ENCODE measurements at regions not wholly inside any gene's neighbourhood (a gene's known extent, or its start where the extent isn't known, plus 50 kb on each side); places are given as distances from the start of the nearest gene placed in this dataset.

DNA sequence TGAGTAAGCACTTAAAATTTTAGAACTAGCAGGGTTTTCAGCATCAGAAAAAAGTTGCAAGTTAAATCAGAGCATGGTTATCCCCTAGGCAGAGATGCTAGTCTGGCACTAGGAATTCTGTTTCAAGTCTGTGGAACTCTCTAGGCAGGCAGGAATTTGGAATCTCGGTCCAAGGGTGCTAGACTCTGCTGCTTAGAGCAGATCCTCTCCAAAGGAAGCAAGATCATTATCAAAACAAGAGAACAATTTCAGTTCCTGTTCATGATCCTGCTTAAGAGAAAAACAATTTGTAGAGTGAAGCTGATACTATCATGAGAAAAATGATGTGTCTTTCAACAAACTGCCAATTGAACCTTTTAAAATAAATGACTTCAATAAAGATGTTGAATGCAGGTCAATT lies 420.7 kb downstream of the KIF4B start:
- H3K56ac ChIP-seq (replicated peaks; ENCODE audit: insufficient read length, low read depth, low read length) = no peak overlapping the region
- H2BK15ac ChIP-seq (ENCODE audit: low read length) = no peak overlapping the region
- no peaks in the 10 kb centered on the region for H3K79me2 ChIP-seq (ENCODE audit: control insufficient read depth in 1 of 2, insufficient read depth in 2 of 2, low read length in 2 of 2)
- H3K9me3 ChIP-seq (ENCODE audit: insufficient read depth in 2 of 2, low read depth in 1 of 2, low read length in 1 of 2) = no peaks in the 10 kb centered on the region
- H3K4ac ChIP-seq (replicated peaks; ENCODE audit: insufficient read length, low read depth, low read length) = no peak overlapping the region
- no peak overlapping the region for H3K4me3 ChIP-seq (ENCODE audit: extremely low read depth in 1 of 4, insufficient read depth in 2 of 4, low read depth in 3 of 4, low read length in 4 of 4)
- no peak overlapping the region for H3K9ac ChIP-seq (replicated peaks in 1 of 4; ENCODE audit: extremely low read depth in 1 of 4, low read depth in 3 of 4, low read length in 3 of 4)
- no peak overlapping the region for H2BK20ac ChIP-seq (ENCODE audit: low read length)
- no peaks in the 10 kb centered on the region for H3K27me3 ChIP-seq (replicated peaks in 1 of 4; ENCODE audit: control insufficient read depth in 3 of 4, extremely low read depth in 1 of 4, insufficient read depth in 3 of 4, low read length in 3 of 4)
- no peak overlapping the region for H3K18ac ChIP-seq (ENCODE audit: extremely low read depth, low read length)
- FAIRE-seq (no peak), DNase-seq (ENCODE audit: low read depth in 1 of 2, low spot score in 2 of 2) (no peak)
- H3K79me1 ChIP-seq (ENCODE audit: low read depth, low read length) = no peaks in the 10 kb centered on the region
- no peak overlapping the region for H3K27ac ChIP-seq (ENCODE audit: low read depth, low read length)
- H4K91ac ChIP-seq (replicated peaks; ENCODE audit: insufficient read length, low read length) = no peak overlapping the region
- H2AFZ ChIP-seq (ENCODE audit: low read length) = no peak overlapping the region
- no peak overlapping the region for H2BK5ac ChIP-seq (ENCODE audit: low read depth, low read length)
- no peaks in the 10 kb centered on the region for H3K23me2 ChIP-seq (ENCODE audit: low read depth, low read length)
- no peak overlapping the region for H2BK12ac ChIP-seq (ENCODE audit: low read depth, low read length)
- 100% methylated on average over 1 of the region's 1 CpG; no CpG with 5 or more reads in 1 of the 2 experiments for WGBS, 2 experiments (ENCODE audit: extremely low coverage in 1 of 2, insufficient coverage in 1 of 2, insufficient read length in 1 of 2, insufficient replicate concordance in 2 of 2, low coverage in 1 of 2, low lambda C conversion rate in 2 of 2, missing lambda C conversion rate in 1 of 2)
- no peak overlapping the region for H2BK120ac ChIP-seq (replicated peaks; ENCODE audit: low read depth, low read length)
- no peak overlapping the region for H3K4me2 ChIP-seq (ENCODE audit: insufficient read depth in 1 of 2, low read depth in 2 of 2, low read length in 2 of 2)
- TF ChIP-seq GTF2F1 (IDR thresholded peaks at IDR 0.05; ENCODE audit: borderline replicate concordance, low read depth, low read length) (no peak), PHF8 (conservative IDR thresholded peaks at IDR 0.05; ENCODE audit: low read depth, low read length) (no peak), CTBP2 (IDR thresholded peaks at IDR 0.05; ENCODE audit: borderline replicate concordance, insufficient read depth, insufficient read length, low read length) (no peak), ZNF274 (IDR thresholded peaks at IDR 0.05; ENCODE audit: borderline replicate concordance, extremely low read depth, low read length) (no peak), MAFK (IDR thresholded peaks at IDR 0.05; ENCODE audit: low read depth, low read length) (no peak), FOSL1 (IDR thresholded peaks at IDR 0.05; ENCODE audit: insufficient read depth, low read depth, low read length) (no peak), SUZ12 (IDR thresholded peaks at IDR 0.05; ENCODE audit: low read length) (no peak), CTCF (IDR thresholded peaks at IDR 0.05; ENCODE audit: control extremely low read depth in 1 of 3, insufficient read depth in 1 of 3, low read depth in 1 of 3, low read length in 3 of 3) (no peak), CHD2 (IDR thresholded peaks at IDR 0.05; ENCODE audit: low read length) (no peak), NRF1 (IDR thresholded peaks at IDR 0.05; ENCODE audit: low read depth, low read length) (no peak)
- TF ChIP-seq, protein P1, sequence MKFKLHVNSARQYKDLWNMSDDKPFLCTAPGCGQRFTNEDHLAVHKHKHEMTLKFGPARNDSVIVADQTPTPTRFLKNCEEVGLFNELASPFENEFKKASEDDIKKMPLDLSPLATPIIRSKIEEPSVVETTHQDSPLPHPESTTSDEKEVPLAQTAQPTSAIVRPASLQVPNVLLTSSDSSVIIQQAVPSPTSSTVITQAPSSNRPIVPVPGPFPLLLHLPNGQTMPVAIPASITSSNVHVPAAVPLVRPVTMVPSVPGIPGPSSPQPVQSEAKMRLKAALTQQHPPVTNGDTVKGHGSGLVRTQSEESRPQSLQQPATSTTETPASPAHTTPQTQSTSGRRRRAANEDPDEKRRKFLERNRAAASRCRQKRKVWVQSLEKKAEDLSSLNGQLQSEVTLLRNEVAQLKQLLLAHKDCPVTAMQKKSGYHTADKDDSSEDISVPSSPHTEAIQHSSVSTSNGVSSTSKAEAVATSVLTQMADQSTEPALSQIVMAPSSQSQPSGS (IDR thresholded peaks at IDR 0.05; ENCODE audit: low read length) = no peak
- ChIA-PET POLR2A (ENCODE audit: partially characterized antibody) (no interaction called here), CTCF (ENCODE audit: partially characterized antibody) (no interaction called here)
- no peak overlapping the region for H3K23ac ChIP-seq (ENCODE audit: insufficient read length)
- no peaks in the 10 kb centered on the region for H4K20me1 ChIP-seq (replicated peaks in 1 of 2; ENCODE audit: control insufficient read depth in 1 of 2, insufficient read depth in 2 of 2, low read length in 2 of 2)
- no peak overlapping the region for H4K5ac ChIP-seq (ENCODE audit: insufficient read length, low read depth, low read length)
- no peak overlapping the region for H3K14ac ChIP-seq (ENCODE audit: insufficient read length)
- H3K36me3 ChIP-seq (ENCODE audit: control insufficient read depth in 2 of 4, insufficient read depth in 4 of 4, low read length in 3 of 4) = no peaks in the 10 kb centered on the region
- H3K4me1 ChIP-seq (replicated peaks in 1 of 4; ENCODE audit: control insufficient read depth in 3 of 4, insufficient read depth in 4 of 4, low read length in 3 of 4) = no peaks in the 10 kb centered on the region
- H4K8ac ChIP-seq (ENCODE audit: extremely low read depth, insufficient read depth, low read length) = no peak overlapping the region
- H2AK5ac ChIP-seq (ENCODE audit: low read depth, low read length) = no peak overlapping the region

Measured in H1 (cell line).